Chondrocyte (in vitro differentiated cells): ENCODE measurements at regions not wholly inside any gene's neighbourhood (a gene's known extent, or its start where the extent isn't known, plus 50 kb on each side); places are given as distances from the start of the nearest gene placed in this dataset.

Experiments used
- DNase-seq: peaks from one replicate; pipeline ENCODE4 v3.0.0; 2021; ENCODE audit warnings: mixed read lengths, low spot score
- H3K27ac Mint-ChIP-seq: one replicate; pipeline ENCODE4 v1.8.0; 2021; ENCODE audit warnings: mild to moderate bottlenecking, moderate library complexity, mixed read lengths; ENCODE audit not compliant: unreplicated experiment
- H3K27me3 Mint-ChIP-seq: 2 replicates; pipeline ENCODE4 v1.8.0; 2021; ENCODE audit warnings: low read depth, mixed read lengths
- H3K36me3 Mint-ChIP-seq: 2 replicates; pipeline ENCODE4 v1.8.0; 2021; ENCODE audit warnings: low read depth, mixed read lengths
- H3K4me1 Mint-ChIP-seq: 2 replicates; pipeline ENCODE4 v1.8.0; 2021; ENCODE audit warnings: low read depth, mild to moderate bottlenecking, mixed read lengths
- H3K4me3 Mint-ChIP-seq: one replicate; pipeline ENCODE4 v1.8.0; 2021; ENCODE audit warnings: mild to moderate bottlenecking, moderate library complexity, mixed read lengths; ENCODE audit not compliant: unreplicated experiment
- H3K9me3 Mint-ChIP-seq: 2 replicates; pipeline ENCODE4 v1.8.0; 2021; ENCODE audit warnings: low read depth, mixed read lengths
- CTCF ChIP-seq: fragments of 200-600 bp; sonication (generic); IDR thresholded peaks from 2 replicates; pipeline ENCODE4 v1.5.0; 2021; ENCODE audit warnings: antibody characterized with exemption, mild to moderate bottlenecking, moderate library complexity

- H3K27ac Mint-ChIP-seq = no peak overlapping the region
- no peak for DNase-seq
- H3K36me3 Mint-ChIP-seq = no peaks in the 10 kb centered on the region
- no peaks in the 10 kb centered on the region for H3K27me3 Mint-ChIP-seq
- H3K9me3 Mint-ChIP-seq = no peaks in the 10 kb centered on the region
- no peak overlapping the region for H3K4me3 Mint-ChIP-seq
- H3K4me1 Mint-ChIP-seq = peaks cover 33% of the 10 kb centered on the region
- no peak for TF ChIP-seq CTCF
Observed at GRCh38 chr6:22903826-22904225, 334.5 kb downstream of the HDGFL1 start.

- no peaks in the 10 kb centered on the region for H3K36me3 Mint-ChIP-seq
- H3K27me3 Mint-ChIP-seq = no peaks in the 10 kb centered on the region
- TF ChIP-seq CTCF = no peak
- no peaks in the 10 kb centered on the region for H3K9me3 Mint-ChIP-seq
- peaks cover 30% of the 10 kb centered on the region for H3K4me1 Mint-ChIP-seq
- H3K27ac Mint-ChIP-seq = no peak overlapping the region
- no peak for DNase-seq
- no peak overlapping the region for H3K4me3 Mint-ChIP-seq
Observed at GRCh38 chr6:22904431-22904830, 335.1 kb downstream of the HDGFL1 start.

GRCh38 chr6:22906091-22906549 is 336.8 kb downstream of the HDGFL1 start:
- TF ChIP-seq CTCF = peak; percentile 71
- Mint-ChIP-seq H3K9me3 (no peaks in the 10 kb centered on the region), H3K27ac (no peak overlapping the region), H3K4me1 (peaks cover 27% of the 10 kb centered on the region), H3K4me3 (no peak overlapping the region), H3K27me3 (no peaks in the 10 kb centered on the region), H3K36me3 (no peaks in the 10 kb centered on the region)
- DNase-seq = no peak

- Mint-ChIP-seq H3K9me3 (no peaks in the 10 kb centered on the region), H3K4me1 (peaks cover 28% of the 10 kb centered on the region), H3K36me3 (no peaks in the 10 kb centered on the region), H3K27ac (no peak overlapping the region), H3K4me3 (no peak overlapping the region), H3K27me3 (no peaks in the 10 kb centered on the region)
- no peak for TF ChIP-seq CTCF
- no peak for DNase-seq
Observed at GRCh38 chr6:22907085-22907484, 337.7 kb downstream of the HDGFL1 start.

- Mint-ChIP-seq H3K27me3 (no peaks in the 10 kb centered on the region), H3K4me1 (peaks cover 49% of the 10 kb centered on the region), H3K36me3 (peaks cover 1% of the 10 kb centered on the region), H3K27ac (no peak overlapping the region), H3K9me3 (no peaks in the 10 kb centered on the region), H3K4me3 (no peak overlapping the region)
- DNase-seq = no peak
- no peak for TF ChIP-seq CTCF
Observed at GRCh38 chr6:22910370-22910769, 341.0 kb downstream of the HDGFL1 start.
